SU-DHL-6 (cell line): ENCODE measurements at regions not wholly inside any gene's neighbourhood (a gene's known extent, or its start where the extent isn't known, plus 50 kb on each side); places are given as distances from the start of the nearest gene placed in this dataset.

Experiments
- H2AFZ ChIP-seq: fragments of 200-600 bp; sonication (generic); 2 replicates; pipeline ENCODE4 v1.6.1; 2014; ENCODE audit warnings: low read depth, mild to moderate bottlenecking, moderate library complexity, mixed read lengths, antibody characterized with exemption, low read length; ENCODE audit not compliant: severe bottlenecking
- H3F3A ChIP-seq: fragments of 200-600 bp; shearing (Covaris generic); 2 replicates; pipeline ENCODE4 v1.6.0; 2016; ENCODE audit warnings: antibody characterized with exemption, mild to moderate bottlenecking; ENCODE audit not compliant: insufficient read depth
- H3K27ac ChIP-seq: fragments of 200-600 bp; sonication (generic); 2 replicates; pipeline ENCODE4 v1.5.1; 2016; ENCODE audit warnings: low read depth, mild to moderate bottlenecking, low read length, moderate library complexity, mixed read lengths
- H3K27me3 ChIP-seq: fragments of 200-600 bp; sonication (generic), shearing (Covaris generic); 2 replicates; pipeline ENCODE4 v1.6.0; 2014; ENCODE audit warnings: mild to moderate bottlenecking, low read length
- H3K36me3 ChIP-seq: fragments of 200-600 bp; sonication (generic); 2 replicates; pipeline ENCODE4 v1.6.1; 2014; ENCODE audit warnings: mild to moderate bottlenecking, low read length, mixed read lengths
- H3K4me2 ChIP-seq: fragments of 300-600, 200-600 bp; shearing (Covaris generic), sonication (generic); 2 replicates; pipeline ENCODE4 v1.6.0; 2014; ENCODE audit warnings: low read length, low read depth, mild to moderate bottlenecking; ENCODE audit not compliant: poor library complexity, severe bottlenecking
- H3K4me3 ChIP-seq: fragments of 200-600 bp; sonication (generic); 2 replicates; pipeline ENCODE4 v1.5.1; 2014; ENCODE audit warnings: antibody characterized with exemption, low read length, mild to moderate bottlenecking, mixed read lengths; ENCODE audit not compliant: insufficient read depth, poor library complexity, severe bottlenecking
- H3K79me2 ChIP-seq: fragments of 200-600 bp; sonication (generic); 2 replicates; pipeline ENCODE4 v1.6.1; 2014; ENCODE audit warnings: mild to moderate bottlenecking, low read length, moderate library complexity; ENCODE audit not compliant: insufficient read depth
- H3K9ac ChIP-seq: fragments of 200-600 bp; sonication (generic); 2 replicates; pipeline ENCODE4 v1.7.0; 2014; ENCODE audit warnings: mild to moderate bottlenecking, low read length
- H3K9me2 ChIP-seq: fragments of 200-600 bp; sonication (generic); replicated peaks from 2 replicates; pipeline ENCODE4 v1.6.1; 2014; ENCODE audit warnings: low read length; ENCODE audit not compliant: insufficient read depth
- H3K9me3 ChIP-seq: fragments of 200-600 bp; sonication (generic); 2 replicates; pipeline ENCODE4 v1.6.1; 2014; ENCODE audit warnings: low read length, mixed read lengths; ENCODE audit not compliant: insufficient read depth
- H4K20me1 ChIP-seq: fragments of 200-600 bp; sonication (generic); 2 replicates; pipeline ENCODE4 v1.6.1; 2014; ENCODE audit warnings: low read depth, mild to moderate bottlenecking, antibody characterized with exemption, low read length, moderate library complexity, mixed read lengths
- CTCF ChIP-seq: fragments of 200-600 bp; sonication (generic); IDR thresholded peaks from one replicate; pipeline ENCODE4 v1.5.1; 2017; ENCODE audit warnings: antibody characterized with exemption, mild to moderate bottlenecking, low read length, moderate library complexity; ENCODE audit not compliant: insufficient read depth, poor library complexity, severe bottlenecking
- EZH2phosphoT487 ChIP-seq: fragments of 200-600 bp; sonication (generic), shearing (Covaris generic); conservative IDR thresholded peaks from 2 replicates; pipeline ENCODE4 v1.6.1; 2018; ENCODE audit warnings: mild to moderate bottlenecking, antibody characterized with exemption, low read length, moderate library complexity, mixed read lengths

- Histone ChIP-seq H2AFZ (no peak overlapping the region), H3K9ac (no peak overlapping the region), H3K9me2 (no peaks in the 10 kb centered on the region), H3K4me2 (no peak overlapping the region), H3K79me2 (no peaks in the 10 kb centered on the region), H4K20me1 (no peaks in the 10 kb centered on the region; the same call in 1 of the 2 replicates), H3K9me3 (no peaks in the 10 kb centered on the region), H3K4me3 (no peak overlapping the region), H3K27me3 (no peaks in the 10 kb centered on the region), H3K36me3 (no peaks in the 10 kb centered on the region), H3F3A (no peaks in the 10 kb centered on the region), H3K27ac (no peak overlapping the region)
- TF ChIP-seq EZH2phosphoT487 (no peak), CTCF (no peak)
Measured at GRCh38 chr14:100404419-100404818, 81.3 kb downstream of the SLC25A47 start.

- Histone ChIP-seq H3K27me3 (no peaks in the 10 kb centered on the region), H2AFZ (no peak overlapping the region), H3K4me2 (no peak overlapping the region), H3K9me2 (no peaks in the 10 kb centered on the region), H4K20me1 (no peaks in the 10 kb centered on the region; the same call in 1 of the 2 replicates), H3K9ac (no peak overlapping the region), H3K36me3 (no peaks in the 10 kb centered on the region), H3K27ac (no peak overlapping the region), H3F3A (no peaks in the 10 kb centered on the region), H3K79me2 (no peaks in the 10 kb centered on the region), H3K9me3 (no peaks in the 10 kb centered on the region), H3K4me3 (no peak overlapping the region)
- TF ChIP-seq CTCF (no peak), EZH2phosphoT487 (no peak)
Measured at GRCh38 chr14:100405760-100406455, 82.8 kb downstream of the SLC25A47 start.

GRCh38 chr14:100406505-100407131, 83.5 kb downstream of the SLC25A47 start:
- Histone ChIP-seq H3F3A (no peaks in the 10 kb centered on the region), H3K4me3 (no peak overlapping the region), H3K4me2 (no peak overlapping the region), H3K27me3 (no peaks in the 10 kb centered on the region), H4K20me1 (no peaks in the 10 kb centered on the region; the same call in 1 of the 2 replicates), H3K79me2 (no peaks in the 10 kb centered on the region), H2AFZ (no peak overlapping the region), H3K9me2 (no peaks in the 10 kb centered on the region), H3K9ac (no peak overlapping the region), H3K27ac (no peak overlapping the region), H3K9me3 (no peaks in the 10 kb centered on the region), H3K36me3 (no peaks in the 10 kb centered on the region)
- TF ChIP-seq EZH2phosphoT487 (no peak), CTCF (no peak)
